Retinal pigment epithelial cell (primary cell): ENCODE measurements at regions not wholly inside any gene's neighbourhood (a gene's known extent, or its start where the extent isn't known, plus 50 kb on each side); places are given as distances from the start of the nearest gene placed in this dataset.

Experiments used
- DNase-seq: peaks from one replicate; pipeline ENCODE4 v3.0.0-alpha.2; 2010; ENCODE audit warnings: low read depth
- H3K4me3 ChIP-seq: 2 replicates; pipeline ENCODE4 v1.5.1; 2011; ENCODE audit warnings: mild to moderate bottlenecking, low read length, control low read depth, moderate library complexity
- TF ChIP-seq, protein P1 (sequence below): conservative IDR thresholded peaks from 2 replicates; pipeline ENCODE4 v1.5.1; 2011; ENCODE audit warnings: low read depth, low read length, control low read depth, inconsistent platforms

DNA sequence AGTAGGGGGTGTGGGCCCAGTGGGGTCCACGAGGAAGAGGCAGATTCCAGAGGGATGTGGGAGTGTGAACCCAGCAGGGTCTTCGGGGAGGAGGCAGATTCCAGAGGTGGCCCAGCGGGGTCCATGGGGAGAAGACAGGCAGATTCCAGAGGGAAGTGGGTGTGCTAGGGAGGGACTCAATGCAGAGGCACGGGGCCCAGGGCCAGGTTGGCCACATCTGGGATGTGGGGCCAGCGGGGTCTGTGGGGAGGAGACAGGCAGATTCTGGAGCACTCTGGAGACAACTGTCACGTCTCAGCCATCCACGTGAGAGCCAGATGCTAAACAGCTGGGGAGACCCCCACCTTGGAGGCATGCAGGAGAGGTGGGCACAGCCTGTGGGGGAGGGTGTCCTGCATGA is 582.6 kb downstream of the TBC1D22A start:
- no peak for DNase-seq
- no peak overlapping the region for H3K4me3 ChIP-seq
- TF ChIP-seq, protein P1, sequence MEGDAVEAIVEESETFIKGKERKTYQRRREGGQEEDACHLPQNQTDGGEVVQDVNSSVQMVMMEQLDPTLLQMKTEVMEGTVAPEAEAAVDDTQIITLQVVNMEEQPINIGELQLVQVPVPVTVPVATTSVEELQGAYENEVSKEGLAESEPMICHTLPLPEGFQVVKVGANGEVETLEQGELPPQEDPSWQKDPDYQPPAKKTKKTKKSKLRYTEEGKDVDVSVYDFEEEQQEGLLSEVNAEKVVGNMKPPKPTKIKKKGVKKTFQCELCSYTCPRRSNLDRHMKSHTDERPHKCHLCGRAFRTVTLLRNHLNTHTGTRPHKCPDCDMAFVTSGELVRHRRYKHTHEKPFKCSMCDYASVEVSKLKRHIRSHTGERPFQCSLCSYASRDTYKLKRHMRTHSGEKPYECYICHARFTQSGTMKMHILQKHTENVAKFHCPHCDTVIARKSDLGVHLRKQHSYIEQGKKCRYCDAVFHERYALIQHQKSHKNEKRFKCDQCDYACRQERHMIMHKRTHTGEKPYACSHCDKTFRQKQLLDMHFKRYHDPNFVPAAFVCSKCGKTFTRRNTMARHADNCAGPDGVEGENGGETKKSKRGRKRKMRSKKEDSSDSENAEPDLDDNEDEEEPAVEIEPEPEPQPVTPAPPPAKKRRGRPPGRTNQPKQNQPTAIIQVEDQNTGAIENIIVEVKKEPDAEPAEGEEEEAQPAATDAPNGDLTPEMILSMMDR: no peak

DNA sequence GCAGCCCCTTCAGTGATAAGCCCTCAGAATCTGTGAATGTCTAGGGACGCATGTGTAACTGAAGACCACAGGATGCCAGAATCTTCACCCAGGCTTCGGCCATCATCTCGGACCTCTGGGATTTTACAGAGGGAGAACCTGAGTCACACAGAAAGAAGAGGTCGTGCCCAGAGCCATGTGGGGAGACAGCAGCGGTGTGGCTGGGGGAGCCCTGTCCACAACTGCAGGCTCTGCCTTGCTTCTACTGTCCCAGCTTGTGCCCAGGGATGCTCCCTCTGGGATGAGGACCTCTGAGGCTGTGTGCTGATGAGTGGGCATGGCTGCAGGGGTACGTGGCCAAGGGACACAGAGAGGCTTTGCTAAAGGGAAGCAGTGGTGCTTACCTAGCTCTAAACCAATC is 582.0 kb downstream of the TBC1D22A start:
- TF ChIP-seq, protein P1: no peak
- no peak overlapping the region for H3K4me3 ChIP-seq
- DNase-seq: no peak

DNA sequence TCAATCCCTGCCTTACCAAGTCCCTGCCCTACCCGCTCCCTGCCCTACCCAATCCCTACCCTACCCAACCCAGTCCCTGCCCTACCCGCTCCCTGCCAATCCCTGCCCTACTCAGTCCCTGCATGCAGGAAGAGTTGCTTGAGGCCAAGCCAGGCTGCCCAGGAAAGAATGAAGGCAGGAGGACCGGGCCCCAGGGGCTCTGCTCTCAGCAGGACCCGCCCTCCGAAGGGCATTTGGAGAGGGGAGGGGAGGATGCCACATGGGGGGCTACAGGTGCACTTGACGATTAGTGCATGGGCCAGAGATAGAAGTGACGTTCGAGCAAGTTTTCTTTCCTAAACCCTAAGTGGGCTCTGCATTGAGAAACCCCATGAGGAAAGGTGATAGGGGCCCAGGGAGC is 581.2 kb downstream of the TBC1D22A start:
- no peak for DNase-seq
- TF ChIP-seq, protein P1: no peak
- H3K4me3 ChIP-seq: no peak overlapping the region

DNA sequence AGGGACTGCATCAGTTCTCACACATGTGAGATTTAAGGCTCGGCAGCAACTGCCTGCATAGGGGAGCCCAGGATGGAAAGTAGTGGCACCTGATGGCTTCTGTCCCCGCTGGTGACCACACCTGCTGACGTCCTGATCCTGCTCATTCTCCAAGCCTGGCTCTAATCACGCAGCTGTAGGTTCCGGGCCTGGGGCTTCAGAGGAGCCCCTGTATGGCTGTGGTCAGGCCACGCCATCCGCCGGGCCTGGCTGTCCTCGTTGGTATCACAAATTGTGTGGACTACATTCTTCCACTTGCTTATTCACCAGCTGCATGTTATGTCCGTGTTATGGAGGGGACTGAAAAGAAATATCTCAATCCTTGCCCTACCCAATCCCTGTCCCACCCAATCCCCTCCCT is 580.0 kb downstream of the TBC1D22A start:
- DNase-seq: no peak
- TF ChIP-seq, protein P1: no peak
- H3K4me3 ChIP-seq: no peak overlapping the region

DNA sequence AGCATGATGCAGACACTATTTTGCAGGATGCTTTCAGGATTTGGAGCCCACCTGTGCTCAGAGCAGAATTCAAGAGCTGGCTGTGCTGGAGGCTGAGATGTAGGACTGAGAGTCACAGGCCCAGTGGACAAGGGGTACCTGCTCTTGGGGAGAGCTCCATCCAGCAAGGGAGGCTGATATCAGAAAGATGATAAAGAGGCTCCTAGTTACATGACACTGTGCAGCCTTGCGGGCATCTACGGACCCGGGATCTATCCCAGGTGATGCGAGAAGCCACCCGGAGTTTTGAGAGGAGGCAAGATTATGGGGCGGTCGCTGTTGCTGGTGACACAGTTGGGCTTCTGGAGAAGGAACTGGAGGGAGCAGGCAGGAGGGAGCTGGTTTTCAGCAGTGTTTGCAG is 579.0 kb downstream of the TBC1D22A start:
- H3K4me3 ChIP-seq: no peak overlapping the region
- TF ChIP-seq, protein P1: no peak
- no peak for DNase-seq

DNA sequence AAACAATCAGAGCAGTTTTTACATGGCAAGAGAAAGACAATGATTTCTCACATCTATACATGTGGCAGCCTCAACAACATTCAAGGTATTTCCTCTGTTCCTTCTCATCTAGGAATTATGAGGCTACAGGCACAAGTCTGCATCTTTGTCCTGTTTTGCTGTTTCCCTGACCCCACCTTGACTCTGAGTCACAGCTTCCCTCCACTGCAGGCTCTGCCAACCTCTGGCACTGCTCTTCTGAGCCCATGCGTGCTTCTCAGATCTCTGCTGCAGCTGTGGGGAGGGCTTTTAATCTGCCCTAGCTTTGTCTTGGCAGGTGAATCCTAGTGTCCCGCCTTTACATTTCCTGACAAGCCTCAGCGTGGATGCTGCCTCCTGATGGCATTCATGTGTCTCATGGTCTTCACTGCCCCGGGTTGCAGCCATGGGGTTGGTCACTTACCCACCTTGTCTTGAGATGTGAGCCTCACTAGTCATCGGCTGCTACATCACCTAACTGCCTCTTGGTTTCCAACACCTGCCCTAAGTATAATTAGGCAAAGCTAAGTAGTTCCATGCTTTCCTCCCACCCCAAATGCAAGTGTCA is 578.5 kb downstream of the TBC1D22A start:
- TF ChIP-seq, protein P1: no peak
- DNase-seq: no peak
- H3K4me3 ChIP-seq: no peak overlapping the region

DNA sequence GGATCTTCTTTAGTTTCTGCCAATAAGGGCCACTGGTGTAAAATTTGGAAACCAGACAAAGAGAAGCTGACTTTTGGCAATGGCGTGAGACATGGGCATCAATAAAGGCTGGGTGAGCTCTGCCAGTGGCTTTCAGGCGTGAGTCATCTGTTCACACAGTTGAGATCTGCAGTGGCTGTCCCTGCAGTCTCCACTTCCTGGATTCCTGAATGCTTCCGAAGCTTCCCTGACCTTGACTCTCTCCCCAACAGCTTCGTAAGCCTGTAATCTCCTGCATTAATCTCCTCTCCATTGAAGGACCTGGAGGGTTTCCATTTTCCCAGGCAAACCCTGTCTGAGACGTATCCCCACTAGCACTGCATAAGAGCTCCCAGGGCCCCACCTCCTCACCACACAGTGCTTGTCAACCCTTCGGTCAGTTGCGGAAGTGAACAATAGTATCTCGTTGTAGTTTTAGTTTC is 574.7 kb downstream of the TBC1D22A start:
- TF ChIP-seq, protein P1: no peak
- peak; percentile 59 for DNase-seq
- H3K4me3 ChIP-seq: no peak overlapping the region
